ENCODE measurements at regions not wholly inside any gene's neighbourhood (a gene's known extent, or its start where the extent isn't known, plus 50 kb on each side); places are given as distances from the start of the nearest gene placed in this dataset.

GRCh38 chr4:162804351-162804924 lies 362.3 kb downstream of the NAF1 start:
- TF ChIP-seq CTCF (IDR thresholded peaks at IDR 0.05): no peak
- no peak for DNase-seq
- Histone ChIP-seq H3K27ac (no peak overlapping the region), H3K9me3 (no peaks in the 10 kb centered on the region), H3K27me3 (ENCODE audit: insufficient read depth in 3 of 3, low read length in 2 of 3) (no peaks in the 10 kb centered on the region), H3K4me3 (no peak overlapping the region), H3K36me3 (ENCODE audit: insufficient read depth in 1 of 2, low read depth in 1 of 2) (no peaks in the 10 kb centered on the region), H3K4me1 (no peaks in the 10 kb centered on the region)
- WGBS, 3 donors: 58 to 78% (median 66%) methylated on average over 4 of the region's 4 CpGs
- intact Hi-C loops (cut with DNase I): loop anchor here in 1 of 2 donors (1.0 kb wide), 1 partner anchor 17 kb away; no protein-coding TSS in a partner anchor
- peak in 3 of 4 donors; percentile 39 to 75 (median 61) for ATAC-seq

- Histone ChIP-seq H3K36me3 (ENCODE audit: insufficient read depth in 1 of 2, low read depth in 1 of 2) (no peaks in the 10 kb centered on the region), H3K27me3 (ENCODE audit: insufficient read depth in 3 of 3, low read length in 2 of 3) (no peaks in the 10 kb centered on the region), H3K4me3 (no peak overlapping the region), H3K9me3 (no peaks in the 10 kb centered on the region), H3K27ac (no peak overlapping the region), H3K4me1 (no peaks in the 10 kb centered on the region)
- DNase-seq (no peak), ATAC-seq (no peak)
- TF ChIP-seq CTCF (IDR thresholded peaks at IDR 0.05): no peak
- intact Hi-C loops (cut with DNase I): no loop called here
Observed at GRCh38 chr4:162803378-162803777, 363.3 kb downstream of the NAF1 start.

GRCh38 chr4:162797108-162797507 lies 369.6 kb downstream of the NAF1 start:
- no peak for DNase-seq
- intact Hi-C loops (cut with DNase I): no loop called here
- no peak for TF ChIP-seq CTCF (IDR thresholded peaks at IDR 0.05)
- no peak overlapping the region for H3K27ac ChIP-seq
- H3K9me3 ChIP-seq: no peaks in the 10 kb centered on the region
- no peak overlapping the region for H3K4me3 ChIP-seq
- WGBS, 3 donors: 92 to 100% (median 95%) methylated on average over 1 of the region's 1 CpG
- no peaks in the 10 kb centered on the region for H3K27me3 ChIP-seq (ENCODE audit: insufficient read depth in 3 of 3, low read length in 2 of 3)
- no peaks in the 10 kb centered on the region for H3K4me1 ChIP-seq
- H3K36me3 ChIP-seq (ENCODE audit: insufficient read depth in 1 of 2, low read depth in 1 of 2): no peaks in the 10 kb centered on the region
- no peak for ATAC-seq

- Histone ChIP-seq H3K27ac (no peak overlapping the region), H3K4me3 (no peak overlapping the region), H3K36me3 (ENCODE audit: insufficient read depth in 1 of 2, low read depth in 1 of 2) (no peaks in the 10 kb centered on the region), H3K4me1 (no peaks in the 10 kb centered on the region), H3K27me3 (ENCODE audit: insufficient read depth in 3 of 3, low read length in 2 of 3) (no peaks in the 10 kb centered on the region), H3K9me3 (no peaks in the 10 kb centered on the region)
- ATAC-seq (no peak), DNase-seq (no peak)
- WGBS, 3 donors: 35 to 66% (median 58%) methylated on average over 2 of the region's 2 CpGs
- no peak for TF ChIP-seq CTCF (IDR thresholded peaks at IDR 0.05)
- intact Hi-C loops (cut with DNase I): no loop called here
Observed at GRCh38 chr4:162793571-162793970, 373.1 kb downstream of the NAF1 start.

- Histone ChIP-seq H3K27ac (no peak overlapping the region), H3K9me3 (no peaks in the 10 kb centered on the region), H3K27me3 (ENCODE audit: insufficient read depth in 3 of 3, low read length in 2 of 3) (no peaks in the 10 kb centered on the region), H3K36me3 (ENCODE audit: insufficient read depth in 1 of 2, low read depth in 1 of 2) (no peaks in the 10 kb centered on the region), H3K4me3 (no peak overlapping the region), H3K4me1 (no peaks in the 10 kb centered on the region)
- intact Hi-C loops (cut with DNase I): no loop called here
- ATAC-seq: no peak
- WGBS, 3 donors: 65 to 72% (median 71%) methylated on average over 2 of the region's 2 CpGs
- no peak for TF ChIP-seq CTCF (IDR thresholded peaks at IDR 0.05)
- DNase-seq: no peak
Observed at GRCh38 chr4:162793004-162793403, 373.7 kb downstream of the NAF1 start.
